MM.1S (cell line): ENCODE measurements at regions not wholly inside any gene's neighbourhood (a gene's known extent, or its start where the extent isn't known, plus 50 kb on each side); places are given as distances from the start of the nearest gene placed in this dataset.

Experiments used
- CTCF ChIP-seq: fragments of 300-600 bp; sonication (generic); IDR thresholded peaks from 2 replicates; pipeline ENCODE4 v1.5.1; 2016; ENCODE audit warnings: antibody characterized with exemption, low read length, mixed read lengths
- EZH2 ChIP-seq: fragments of 300-600 bp; sonication (generic); optimal IDR thresholded peaks from 2 replicates; pipeline ENCODE3; 2017; ENCODE audit warnings: low read depth, mild to moderate bottlenecking, antibody characterized with exemption, low read length, mixed read lengths

- TF ChIP-seq CTCF, result no peak
- TF ChIP-seq EZH2, result no peak
Measured at GRCh38 chr5:92508271-92508670, 1072.7 kb downstream of the NR2F1-AS1 start.
